ENCODE measurements at regions not wholly inside any gene's neighbourhood (a gene's known extent, or its start where the extent isn't known, plus 50 kb on each side); places are given as distances from the start of the nearest gene placed in this dataset.

- DNase-seq, result no peak
Observed at GRCh38 chr16:6177616-6178180, 1080.1 kb upstream of the EEF2KMT start.

GRCh38 chr16:6170022-6170421 is 1072.4 kb upstream of the EEF2KMT start:
- no peak for DNase-seq

GRCh38 chr16:6165330-6165979 is 1067.9 kb upstream of the EEF2KMT start:
- DNase-seq, result no peak

- DNase-seq, result no peak
Observed at GRCh38 chr16:6160871-6161270, 1063.3 kb upstream of the EEF2KMT start.

GRCh38 chr16:6160303-6160702 is 1062.7 kb upstream of the EEF2KMT start:
- DNase-seq, result no peak

- DNase-seq, result no peak
Observed at GRCh38 chr16:6157806-6158205, 1060.2 kb upstream of the EEF2KMT start.

GRCh38 chr16:6155271-6155670 is 1057.7 kb upstream of the EEF2KMT start:
- DNase-seq, result no peak

- DNase-seq, result no peak
Observed at GRCh38 chr16:6153901-6154300, 1056.3 kb upstream of the EEF2KMT start.

- DNase-seq, result no peak
Observed at GRCh38 chr16:6149031-6149430, 1051.4 kb upstream of the EEF2KMT start.

GRCh38 chr16:6148361-6148760 is 1050.8 kb upstream of the EEF2KMT start:
- DNase-seq, result no peak

GRCh38 chr16:6146874-6147425 is 1049.4 kb upstream of the EEF2KMT start:
- DNase-seq, result no peak

GRCh38 chr16:6146356-6146755 is 1048.8 kb upstream of the EEF2KMT start:
- DNase-seq, result no peak

- no peak for DNase-seq
Observed at GRCh38 chr16:6144463-6144862, 1046.9 kb upstream of the EEF2KMT start.

- no peak for DNase-seq
Observed at GRCh38 chr16:6143020-6143419, 1045.4 kb upstream of the EEF2KMT start.

- no peak for DNase-seq
Observed at GRCh38 chr16:6133009-6133557, 1035.5 kb upstream of the EEF2KMT start.

- no peak for DNase-seq
Observed at GRCh38 chr16:6132121-6132520, 1034.5 kb upstream of the EEF2KMT start.

GRCh38 chr16:6131526-6132050 is 1034.0 kb upstream of the EEF2KMT start:
- no peak for DNase-seq

- DNase-seq, result no peak
Observed at GRCh38 chr16:6125483-6126259, 1028.1 kb upstream of the EEF2KMT start.

- DNase-seq, result no peak
Observed at GRCh38 chr16:6124136-6124535, 1026.5 kb upstream of the EEF2KMT start.

- no peak for DNase-seq
Observed at GRCh38 chr16:6122401-6122800, 1024.8 kb upstream of the EEF2KMT start.

GRCh38 chr16:6114691-6115090 is 1017.1 kb upstream of the EEF2KMT start:
- no peak for DNase-seq

- DNase-seq, result no peak
Observed at GRCh38 chr16:6113749-6114148, 1016.2 kb upstream of the EEF2KMT start.

GRCh38 chr16:6112700-6113099 is 1015.1 kb upstream of the EEF2KMT start:
- no peak for DNase-seq

Data from MV-4-11 (cell line).